NCI-H82 treated with DMSO at 0.1 percent for 48 hours (cell line): ENCODE measurements at regions not wholly inside any gene's neighbourhood (a gene's known extent, or its start where the extent isn't known, plus 50 kb on each side); places are given as distances from the start of the nearest gene placed in this dataset.

Source experiments
- DNase-seq: peaks from one replicate; lab custom pipeline; 2025; ENCODE audit not compliant: unreplicated experiment; lab: John Stamatoyannopoulos, UW

DNA sequence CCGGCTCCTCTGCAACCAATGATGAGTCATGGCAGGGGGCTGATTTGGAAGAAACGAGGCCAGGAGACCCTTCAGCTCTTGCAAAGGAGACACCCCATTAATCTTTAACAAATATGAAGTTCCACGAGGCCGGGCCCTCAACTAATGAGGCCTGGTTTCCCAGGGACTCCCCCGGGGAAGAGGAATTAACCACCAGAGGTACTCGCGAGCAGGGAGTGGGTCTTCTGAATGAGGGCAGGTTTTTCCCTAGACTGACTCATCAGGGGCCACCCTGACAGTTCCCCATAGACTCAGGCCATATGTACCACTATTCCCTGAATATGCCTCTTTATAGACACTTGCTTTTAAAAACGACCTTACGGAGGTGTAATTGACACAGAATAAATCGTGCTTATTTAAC is 150.7 kb upstream of the LHX5 start:
- DNase-seq = no peak

DNA sequence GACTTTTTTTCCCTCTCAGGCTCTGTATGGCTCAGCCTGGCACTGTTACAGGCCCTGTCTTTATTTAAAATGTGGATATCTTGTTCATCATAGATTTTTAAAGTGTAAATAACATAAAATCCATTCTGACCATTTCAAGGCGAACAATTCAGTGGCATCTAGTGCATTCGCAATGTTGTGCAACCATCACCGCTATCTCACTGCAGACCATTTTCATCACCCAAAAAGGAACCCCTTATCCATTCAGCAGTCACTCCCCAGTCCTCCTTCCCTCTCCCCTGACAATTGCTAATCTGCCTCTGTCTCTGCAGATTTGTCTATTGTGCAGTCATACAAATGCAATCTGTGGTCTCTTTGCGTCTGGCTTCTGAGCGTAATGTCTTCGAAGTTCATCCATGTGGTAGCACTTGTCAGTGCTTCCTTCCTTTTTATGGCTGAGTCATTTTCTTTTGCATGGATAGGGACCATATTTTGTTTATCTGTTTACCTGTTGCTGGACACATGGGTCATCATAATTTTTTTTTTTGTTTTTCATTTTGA is 148.8 kb upstream of the LHX5 start:
- DNase-seq = no peak

DNA sequence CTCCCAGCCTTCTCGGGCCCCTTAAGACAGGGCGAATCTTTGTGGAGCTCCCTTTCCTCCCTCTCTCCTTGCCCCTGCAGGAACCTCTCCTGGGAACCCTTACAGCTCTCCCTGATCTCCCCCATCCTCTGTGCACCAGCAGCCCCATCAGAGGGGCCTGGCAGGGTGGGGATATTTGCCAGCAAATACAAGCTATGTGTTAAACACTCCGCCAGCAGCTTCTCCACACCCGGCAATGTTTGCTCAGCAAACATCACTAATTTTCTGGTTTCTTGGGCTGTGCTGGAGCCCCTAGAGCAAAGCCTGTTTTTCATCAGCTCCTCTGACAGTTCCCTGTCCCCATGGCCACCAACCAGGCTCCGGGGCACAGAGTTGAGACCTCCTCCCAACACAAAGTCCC is 147.5 kb upstream of the LHX5 start:
- DNase-seq = no peak

DNA sequence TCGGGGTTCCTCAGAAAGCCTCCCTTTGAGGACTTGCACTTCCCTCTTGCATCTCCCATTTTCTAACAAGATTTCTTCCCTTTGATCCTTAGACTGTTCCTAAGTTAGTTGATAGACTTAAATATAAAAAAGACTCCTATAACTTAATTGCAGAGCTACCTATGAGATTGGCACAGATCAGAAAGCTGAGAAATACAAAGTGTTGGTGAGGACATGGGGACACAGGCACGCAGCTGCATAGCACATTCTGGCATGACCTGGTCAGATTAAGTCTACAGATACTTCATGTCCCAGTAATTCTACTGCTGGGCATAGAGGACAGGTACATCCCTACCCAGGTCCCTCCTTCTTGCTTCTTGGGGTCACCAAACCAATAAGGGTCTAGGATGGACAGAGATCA is 141.7 kb upstream of the LHX5 start:
- no peak for DNase-seq

DNA sequence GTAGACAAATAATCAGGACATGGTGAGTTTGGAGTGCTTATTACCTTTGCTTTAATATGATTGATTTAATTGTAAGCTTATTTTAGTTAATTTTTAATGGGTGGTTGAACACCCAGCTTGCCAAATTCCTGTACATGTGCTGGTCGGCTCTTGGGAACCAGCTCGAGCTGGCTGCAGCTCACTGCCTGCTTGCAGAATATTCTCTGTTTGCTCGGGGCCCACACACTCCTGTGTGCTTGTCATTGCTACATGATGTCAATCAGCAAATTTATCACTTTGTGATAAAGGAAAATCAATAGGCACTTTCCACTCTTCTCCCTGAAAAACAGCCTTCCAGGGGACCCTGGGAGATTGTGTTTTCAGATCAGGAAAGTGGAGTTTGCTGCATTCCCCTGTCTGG is 141.1 kb upstream of the LHX5 start:
- DNase-seq = no peak

DNA sequence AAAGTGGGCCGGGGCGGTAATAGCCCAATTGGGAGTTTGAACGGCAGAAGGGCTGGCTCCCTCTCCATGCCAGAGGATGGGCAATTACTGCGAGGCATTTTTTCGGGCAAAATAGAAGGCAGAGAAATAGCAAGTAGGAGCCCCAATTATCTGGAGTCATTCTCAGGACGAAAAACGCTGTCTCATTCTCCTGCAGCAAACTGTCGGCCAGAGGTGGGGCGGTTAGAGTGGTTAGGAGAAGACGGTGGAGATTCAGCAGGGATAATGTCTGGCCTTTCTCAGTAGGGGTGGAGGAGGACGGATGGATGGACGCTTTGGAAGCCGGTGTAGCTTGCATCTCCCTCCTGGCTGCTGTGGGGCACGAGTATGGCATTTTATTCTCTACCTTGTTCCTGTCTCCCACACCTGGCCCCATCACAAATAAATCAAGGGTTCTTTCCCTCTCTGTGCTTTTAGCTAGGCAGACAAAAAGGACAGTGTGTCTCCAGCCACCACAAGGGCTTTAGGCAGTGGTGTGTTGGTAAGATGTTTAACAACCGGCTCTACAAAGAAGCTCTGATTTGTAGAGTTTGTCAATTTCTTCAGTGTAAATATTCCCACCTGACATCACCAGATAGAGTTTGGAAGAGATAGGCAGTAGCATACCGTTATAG is 140.5 kb upstream of the LHX5 start:
- no peak for DNase-seq

- DNase-seq = no peak
Measured at GRCh38 chr12:113611652-113612051, 140.0 kb upstream of the LHX5 start.

DNA sequence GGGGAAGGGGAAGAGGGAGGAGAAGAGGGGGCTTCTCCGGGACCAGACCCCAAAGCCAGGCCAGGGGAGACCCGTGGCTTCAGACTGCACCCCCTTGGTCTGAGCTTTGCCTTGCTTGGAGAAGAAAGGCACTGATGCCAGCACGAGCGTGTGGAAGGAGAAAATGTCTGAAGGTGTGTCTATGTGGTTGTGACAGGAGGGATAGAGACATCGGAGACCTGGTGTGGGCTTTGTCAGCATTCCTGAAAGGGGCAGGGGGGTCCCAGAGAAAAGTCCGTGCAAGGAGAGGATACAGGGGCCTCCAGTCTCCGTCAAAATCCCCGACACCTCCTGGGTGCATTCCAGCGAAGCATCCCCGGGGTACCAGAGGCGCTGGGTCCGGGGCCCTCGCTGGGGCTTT is 139.0 kb upstream of the LHX5 start:
- no peak for DNase-seq

DNA sequence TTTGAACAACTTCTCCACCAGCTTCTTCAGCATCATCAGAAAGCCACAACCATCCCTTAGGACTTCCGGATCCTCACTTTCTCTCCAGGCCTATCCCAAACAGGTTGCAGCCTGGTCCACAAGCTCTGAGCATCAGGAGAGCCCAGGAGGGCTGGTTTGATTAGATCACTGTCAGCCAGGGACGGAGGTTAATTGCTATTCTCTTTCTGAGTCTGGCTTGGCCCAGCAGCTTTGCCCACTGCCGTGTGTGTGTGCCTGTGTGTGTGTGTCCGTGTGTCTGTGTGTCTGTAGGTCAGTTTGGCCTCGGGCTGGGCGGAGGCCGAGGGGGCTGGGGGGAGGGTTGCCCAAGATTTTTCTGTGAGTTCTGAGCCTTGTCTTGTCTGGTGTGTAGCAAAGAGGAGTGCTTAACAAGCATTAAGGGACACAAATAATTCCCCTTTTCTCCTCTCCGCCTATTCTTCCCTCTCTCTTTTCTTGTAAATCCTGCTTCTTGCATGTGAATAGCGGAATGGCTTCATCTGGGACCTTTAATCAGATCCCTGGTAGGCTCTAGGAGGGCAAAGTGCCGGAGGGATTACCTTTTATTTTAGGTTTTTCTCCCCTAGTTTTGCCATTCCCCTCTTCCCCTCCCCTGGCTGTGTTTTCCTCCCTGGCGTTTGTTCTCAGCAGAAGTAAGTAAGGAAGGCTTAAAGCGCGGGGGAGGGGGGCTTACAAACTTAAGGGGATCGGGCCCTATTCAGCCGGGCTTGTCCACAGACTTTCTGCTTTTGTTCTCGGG is 138.2 kb upstream of the LHX5 start:
- no peak for DNase-seq

- no peak for DNase-seq
Measured at GRCh38 chr12:113604666-113605065, 133.0 kb upstream of the LHX5 start.

GRCh38 chr12:113601656-113602263 is 130.1 kb upstream of the LHX5 start:
- DNase-seq = no peak

DNA sequence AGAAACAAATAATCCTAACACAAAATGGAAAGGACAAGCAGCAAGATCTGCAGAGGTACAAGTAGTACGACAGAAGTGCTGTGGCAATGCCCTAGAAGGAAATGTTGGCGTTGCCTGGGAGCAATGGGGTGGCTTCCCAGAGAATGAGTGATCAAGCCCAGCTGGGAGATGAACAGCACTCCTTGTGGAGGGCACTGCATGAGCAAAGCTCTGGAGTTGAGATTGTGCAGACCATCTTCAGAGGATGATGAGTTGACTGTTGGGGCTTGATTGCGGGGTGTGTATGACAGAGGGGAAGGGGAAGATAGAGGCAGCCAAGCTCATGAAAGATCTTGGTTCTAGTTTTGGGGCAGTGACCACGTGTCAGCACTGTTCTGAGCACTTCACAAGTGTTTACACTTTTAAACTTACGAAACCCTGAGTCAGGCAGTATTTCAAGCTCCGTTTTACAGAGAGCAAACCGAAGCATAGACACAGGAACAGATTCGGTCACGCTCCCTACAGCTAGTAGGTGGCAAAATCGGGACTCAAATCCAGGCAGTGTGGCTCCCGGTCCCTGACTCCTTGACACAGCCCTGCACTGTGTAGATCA is 127.2 kb upstream of the LHX5 start:
- DNase-seq = no peak

- DNase-seq = no peak
Measured at GRCh38 chr12:113594967-113595366, 123.3 kb upstream of the LHX5 start.

DNA sequence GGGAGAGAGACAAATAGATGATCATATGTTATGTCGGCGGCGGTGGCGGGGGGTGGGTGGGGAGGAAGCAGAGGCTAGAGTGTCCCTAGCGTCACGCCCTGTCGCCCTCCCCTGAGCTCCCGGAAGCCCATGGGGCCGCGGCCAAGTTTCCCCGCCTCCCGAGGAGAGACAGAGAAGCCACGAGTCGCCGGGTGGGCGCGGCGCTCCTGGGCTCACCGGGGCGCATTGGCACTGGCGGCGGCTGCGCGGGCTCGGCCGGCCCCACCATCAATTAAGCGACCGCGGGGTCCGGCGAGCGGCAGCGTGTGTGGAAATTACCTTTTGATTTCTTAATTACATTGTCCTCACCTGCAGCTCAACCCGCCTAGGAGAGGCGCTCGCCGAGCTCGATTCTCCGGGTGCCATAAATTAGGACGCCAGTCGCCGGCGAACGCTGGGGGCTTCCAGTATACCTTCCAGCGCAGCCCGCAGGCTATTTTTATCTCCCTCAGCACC is 119.9 kb upstream of the LHX5 start:
- peak; percentile 26 for DNase-seq

- DNase-seq = no peak
Measured at GRCh38 chr12:113589437-113589836, 117.8 kb upstream of the LHX5 start.

- DNase-seq = no peak
Measured at GRCh38 chr12:113587720-113588119, 116.0 kb upstream of the LHX5 start.

GRCh38 chr12:113586461-113586860 is 114.8 kb upstream of the LHX5 start:
- DNase-seq = no peak

GRCh38 chr12:113582521-113583218 is 111.0 kb upstream of the LHX5 start:
- DNase-seq = no peak

GRCh38 chr12:113581342-113581741 is 109.7 kb upstream of the LHX5 start:
- DNase-seq = no peak

GRCh38 chr12:113580437-113580836 is 108.8 kb upstream of the LHX5 start:
- DNase-seq = no peak
